SU-DHL-6 (cell line): ENCODE measurements at regions not wholly inside any gene's neighbourhood (a gene's known extent, or its start where the extent isn't known, plus 50 kb on each side); places are given as distances from the start of the nearest gene placed in this dataset.

Source experiments
- EZH2phosphoT487 ChIP-seq: fragments of 200-600 bp; sonication (generic), shearing (Covaris generic); conservative IDR thresholded peaks from 2 replicates; pipeline ENCODE4 v1.6.1; 2018; ENCODE audit warnings: mild to moderate bottlenecking, antibody characterized with exemption, low read length, moderate library complexity, mixed read lengths
- TF ChIP-seq, protein P1 (sequence below): fragments of 200-600 bp; sonication (generic); IDR thresholded peaks from one replicate; pipeline ENCODE4 v1.5.1; 2017; ENCODE audit warnings: antibody characterized with exemption, mild to moderate bottlenecking, low read length, moderate library complexity; ENCODE audit not compliant: insufficient read depth, poor library complexity, severe bottlenecking

GRCh38 chr4:78703079-78703478 lies 73.1 kb upstream of the BMP2K start:
- TF ChIP-seq, protein P1, sequence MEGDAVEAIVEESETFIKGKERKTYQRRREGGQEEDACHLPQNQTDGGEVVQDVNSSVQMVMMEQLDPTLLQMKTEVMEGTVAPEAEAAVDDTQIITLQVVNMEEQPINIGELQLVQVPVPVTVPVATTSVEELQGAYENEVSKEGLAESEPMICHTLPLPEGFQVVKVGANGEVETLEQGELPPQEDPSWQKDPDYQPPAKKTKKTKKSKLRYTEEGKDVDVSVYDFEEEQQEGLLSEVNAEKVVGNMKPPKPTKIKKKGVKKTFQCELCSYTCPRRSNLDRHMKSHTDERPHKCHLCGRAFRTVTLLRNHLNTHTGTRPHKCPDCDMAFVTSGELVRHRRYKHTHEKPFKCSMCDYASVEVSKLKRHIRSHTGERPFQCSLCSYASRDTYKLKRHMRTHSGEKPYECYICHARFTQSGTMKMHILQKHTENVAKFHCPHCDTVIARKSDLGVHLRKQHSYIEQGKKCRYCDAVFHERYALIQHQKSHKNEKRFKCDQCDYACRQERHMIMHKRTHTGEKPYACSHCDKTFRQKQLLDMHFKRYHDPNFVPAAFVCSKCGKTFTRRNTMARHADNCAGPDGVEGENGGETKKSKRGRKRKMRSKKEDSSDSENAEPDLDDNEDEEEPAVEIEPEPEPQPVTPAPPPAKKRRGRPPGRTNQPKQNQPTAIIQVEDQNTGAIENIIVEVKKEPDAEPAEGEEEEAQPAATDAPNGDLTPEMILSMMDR, result no peak
- TF ChIP-seq EZH2phosphoT487, result no peak
